Hematopoietic multipotent progenitor cell treated with erythropoietin and hydrocortisone succinate and interleukin-3 and kit ligand, for 4 days (in vitro differentiated cells): ENCODE measurements at regions not wholly inside any gene's neighbourhood (a gene's known extent, or its start where the extent isn't known, plus 50 kb on each side); places are given as distances from the start of the nearest gene placed in this dataset.
A peak's percentile ranks its signal among the peaks of the same experiment; 100 is the strongest.

Experiments
- DNase-seq: peaks from one replicate; pipeline ENCODE4 v3.0.0-alpha.2; 2015

DNA sequence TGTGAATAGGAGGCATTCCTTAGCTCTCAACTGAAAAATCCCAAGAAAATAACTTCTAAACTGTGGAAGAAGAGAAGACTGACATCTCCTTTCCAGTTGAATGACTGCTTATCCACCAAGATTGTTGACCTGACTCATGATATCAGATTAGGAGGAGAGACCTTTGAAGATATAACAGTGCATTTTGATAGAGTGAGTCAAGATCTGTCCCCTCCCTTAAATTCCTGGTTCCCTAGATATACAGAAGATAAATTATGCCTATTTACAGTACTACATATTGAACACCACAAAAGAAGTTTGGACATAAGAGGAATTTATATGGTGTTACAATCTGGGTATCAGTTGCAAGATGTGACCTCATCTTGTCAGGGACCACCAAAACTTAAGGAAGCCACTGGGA is 285.3 kb upstream of the ZSWIM2 start:
- no peak for DNase-seq

DNA sequence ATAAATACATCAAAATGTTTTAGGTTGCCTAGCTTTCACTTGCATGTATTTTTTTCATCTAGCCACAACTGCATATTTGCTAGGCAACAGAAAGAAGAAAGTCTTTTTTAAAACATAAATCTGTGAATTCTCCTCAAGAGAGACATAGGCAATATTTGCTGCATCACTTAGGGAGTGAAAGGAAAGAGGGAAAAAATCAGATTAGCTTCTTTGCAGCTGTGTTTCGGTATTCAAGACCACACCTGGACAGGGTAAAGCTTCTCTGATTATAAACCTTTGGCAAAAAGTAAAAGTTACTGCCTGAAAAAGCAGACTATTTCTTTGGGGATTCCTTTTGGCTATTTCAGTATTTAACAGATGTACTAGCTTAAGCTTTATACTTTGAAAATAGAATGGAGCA is 280.9 kb upstream of the ZSWIM2 start:
- no peak for DNase-seq

DNA sequence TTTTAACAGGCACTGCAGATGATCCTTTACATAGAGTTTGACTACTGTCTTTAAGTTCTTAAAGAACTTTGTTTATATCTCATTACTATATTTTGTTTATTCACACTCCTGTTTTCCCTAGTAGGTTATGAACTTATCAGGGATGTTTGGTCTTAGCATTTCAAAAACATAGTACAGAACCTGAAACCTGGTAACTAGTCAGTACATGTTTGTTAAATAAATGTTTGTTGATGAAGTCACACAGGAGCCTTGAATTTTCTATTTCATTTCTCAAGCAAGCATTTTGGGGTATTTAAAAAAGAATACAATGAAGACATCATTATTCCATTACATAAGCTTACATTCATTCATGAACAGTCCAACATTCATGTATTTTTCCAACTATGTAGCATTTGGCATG is 280.3 kb upstream of the ZSWIM2 start:
- DNase-seq, result no peak

DNA sequence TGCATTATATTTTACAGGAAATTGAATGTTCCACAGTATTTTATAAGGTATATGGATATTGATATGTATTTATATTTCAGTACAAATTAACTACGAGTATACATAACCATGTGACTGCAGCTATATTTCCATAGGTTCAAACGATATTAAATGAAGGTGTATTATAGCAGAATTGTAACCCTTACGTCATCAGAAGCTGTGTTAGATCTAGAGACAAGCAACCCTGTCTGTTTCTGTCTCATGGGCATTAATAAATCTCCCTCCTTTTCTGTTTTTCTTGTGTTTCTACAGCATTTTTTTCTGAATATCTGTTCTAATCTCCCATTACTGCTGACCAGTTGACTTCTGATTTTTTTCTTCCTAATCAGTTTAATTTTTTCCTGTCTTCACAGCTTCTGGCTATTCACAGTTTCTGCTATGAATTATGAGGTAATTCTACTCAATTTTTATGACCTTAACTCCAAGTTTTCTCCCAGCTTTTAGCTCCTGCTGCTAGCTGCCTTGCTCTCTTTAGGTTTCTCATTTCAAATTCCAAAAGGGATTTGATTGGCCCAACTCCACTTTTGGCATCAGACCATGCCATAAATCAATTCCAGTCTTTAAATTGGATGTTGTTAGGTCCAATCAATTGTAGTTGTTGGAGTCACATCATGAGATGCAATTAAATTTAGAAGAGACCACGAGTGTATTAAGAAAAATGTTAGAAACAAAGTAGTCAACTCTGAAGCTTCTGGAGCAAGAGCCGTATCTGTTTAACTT is 277.5 kb upstream of the ZSWIM2 start:
- no peak for DNase-seq

DNA sequence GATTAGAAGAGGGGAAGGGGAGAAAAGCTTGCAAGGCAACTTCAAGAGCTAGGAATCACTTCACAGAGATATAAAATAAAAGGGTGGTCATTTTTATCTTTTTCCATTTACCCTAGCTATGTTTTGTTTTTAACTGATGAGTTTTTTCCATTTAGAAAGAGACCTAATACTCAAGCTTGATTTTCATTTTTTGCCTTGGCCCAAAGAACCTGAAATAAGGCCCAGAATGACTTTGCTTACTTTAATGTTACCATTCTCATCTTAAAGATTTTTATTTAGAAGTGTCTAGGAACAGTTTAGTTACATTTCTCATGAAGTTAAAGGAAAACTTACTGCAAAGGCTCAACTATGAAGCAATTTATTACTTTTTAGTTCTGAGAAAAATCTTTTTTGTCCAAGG is 276.3 kb upstream of the ZSWIM2 start:
- DNase-seq, result no peak

- no peak for DNase-seq
Measured at GRCh38 chr2:187124529-187124928, 275.6 kb upstream of the ZSWIM2 start.

GRCh38 chr2:187118331-187119099 is 269.5 kb upstream of the ZSWIM2 start:
- no peak for DNase-seq

DNA sequence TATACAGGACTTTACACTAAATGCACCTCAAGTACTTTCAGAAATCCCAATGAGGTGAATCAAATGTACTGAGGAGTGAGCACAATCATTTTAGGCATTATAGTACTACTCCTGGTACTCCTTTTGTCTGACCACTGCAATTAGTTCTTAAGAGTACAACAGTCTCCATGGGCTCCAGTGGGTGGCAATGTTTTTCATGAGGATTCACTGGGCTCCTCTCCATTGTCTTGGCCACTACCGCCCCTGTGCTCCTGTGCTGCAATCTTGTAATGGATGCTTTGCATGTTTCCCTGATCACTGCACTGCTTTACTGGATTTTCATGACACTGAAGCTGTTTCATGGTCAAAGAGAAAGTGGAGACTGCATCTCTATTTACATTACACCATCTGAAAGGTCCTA is 268.5 kb upstream of the ZSWIM2 start:
- peak; percentile 5 for DNase-seq

DNA sequence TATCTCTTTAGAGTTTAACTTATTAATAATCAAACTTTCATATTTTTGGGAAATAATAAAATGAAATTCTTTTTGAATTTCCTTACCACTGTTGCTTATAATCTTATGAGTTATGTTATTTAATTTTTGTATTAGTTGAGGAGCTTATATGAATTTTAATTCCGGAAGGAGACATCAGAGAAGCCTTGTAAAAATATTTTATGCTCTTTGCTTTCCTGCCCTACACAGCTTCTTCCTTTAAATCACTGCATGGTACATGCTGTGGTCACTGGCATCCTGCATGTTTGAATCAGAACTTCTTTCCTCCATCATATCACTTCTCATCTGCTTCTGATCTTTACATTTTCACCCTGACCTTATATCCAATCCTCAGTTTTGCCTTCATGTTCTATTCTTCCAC is 266.7 kb upstream of the ZSWIM2 start:
- no peak for DNase-seq

DNA sequence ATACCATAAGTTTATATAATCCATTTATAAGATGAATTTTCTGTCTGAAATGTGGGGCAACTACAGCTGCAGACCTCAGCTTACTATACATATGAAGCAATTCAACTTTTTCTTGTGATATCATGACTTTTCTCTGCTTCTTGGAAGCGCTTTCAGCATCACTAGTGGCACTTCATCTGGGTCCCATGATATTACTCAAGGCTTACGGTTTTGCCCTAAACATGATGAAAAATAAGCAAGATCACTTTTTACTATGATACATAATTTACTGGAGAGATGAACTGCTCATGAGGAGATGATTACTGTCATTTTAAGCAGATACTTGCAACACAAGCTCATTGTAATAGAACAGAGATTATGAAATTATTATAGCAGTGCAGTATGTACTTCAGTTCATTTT is 258.0 kb upstream of the ZSWIM2 start:
- no peak for DNase-seq

DNA sequence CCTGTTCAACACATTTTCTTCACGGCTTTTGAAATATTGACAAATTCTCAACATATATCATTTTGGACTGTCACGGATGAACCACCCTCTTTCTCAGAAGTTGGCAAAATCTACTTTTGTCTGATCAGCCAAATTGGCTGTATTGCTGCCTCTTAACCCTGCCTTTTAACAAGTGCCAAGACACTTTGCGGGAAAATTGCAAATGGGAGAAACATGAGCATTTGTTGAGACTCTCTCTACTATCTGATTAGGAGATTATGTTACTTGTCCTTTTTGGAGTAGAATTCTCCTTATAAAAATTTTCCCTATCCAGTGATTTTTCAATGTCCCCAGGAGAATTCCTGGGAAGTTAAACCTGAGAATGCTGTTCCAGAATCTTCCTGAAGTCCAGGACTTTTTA is 256.2 kb upstream of the ZSWIM2 start:
- DNase-seq, result no peak

- no peak for DNase-seq
Measured at GRCh38 chr2:187102381-187102780, 253.4 kb upstream of the ZSWIM2 start.

DNA sequence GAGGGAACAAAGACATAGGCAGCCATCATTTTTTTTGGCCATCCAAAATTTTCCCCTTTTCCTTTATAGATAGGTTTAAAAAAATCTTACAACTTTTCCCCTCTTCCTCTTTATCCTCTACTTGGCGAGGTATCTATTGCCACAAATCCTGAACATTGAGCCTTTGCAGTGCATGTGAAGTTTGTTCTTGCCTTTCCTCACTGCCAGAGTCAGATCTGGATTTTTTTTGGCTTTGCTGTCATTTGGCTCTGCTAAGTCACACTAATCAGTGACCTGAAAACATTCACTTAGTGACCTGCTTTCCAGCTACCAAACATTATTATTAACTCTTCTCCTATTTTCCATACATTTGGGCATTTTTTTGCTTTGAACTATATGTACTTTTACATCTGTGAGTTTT is 249.2 kb upstream of the ZSWIM2 start:
- no peak for DNase-seq

- no peak for DNase-seq
Measured at GRCh38 chr2:187093771-187094412, 244.9 kb upstream of the ZSWIM2 start.

GRCh38 chr2:187091664-187092063 is 242.7 kb upstream of the ZSWIM2 start:
- no peak for DNase-seq

- peak; percentile 6 for DNase-seq
Measured at GRCh38 chr2:187084524-187084923, 235.6 kb upstream of the ZSWIM2 start.

DNA sequence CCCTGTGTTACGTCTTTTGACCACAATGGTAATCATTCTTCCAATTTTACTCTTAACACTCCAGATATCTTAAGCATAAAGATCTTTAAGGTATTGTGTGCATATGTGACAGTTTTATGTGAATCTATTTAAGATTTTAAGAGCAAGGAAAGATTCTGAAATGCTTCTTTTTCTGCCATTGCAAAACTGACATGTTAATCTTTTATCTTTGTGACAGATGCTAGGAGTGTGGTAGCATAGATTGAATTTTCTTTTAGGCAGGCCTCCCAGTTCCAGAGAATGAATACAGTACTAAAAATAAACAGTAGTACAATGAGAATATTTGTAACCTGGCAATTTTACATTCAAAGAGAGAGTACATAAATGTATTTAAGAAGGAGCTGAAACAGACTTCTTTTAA is 232.5 kb upstream of the ZSWIM2 start:
- DNase-seq, result no peak

- DNase-seq, result no peak
Measured at GRCh38 chr2:187079901-187080300, 230.9 kb upstream of the ZSWIM2 start.

GRCh38 chr2:187078297-187078696 is 229.3 kb upstream of the ZSWIM2 start:
- no peak for DNase-seq

- DNase-seq, result no peak
Measured at GRCh38 chr2:187075671-187076070, 226.7 kb upstream of the ZSWIM2 start.

DNA sequence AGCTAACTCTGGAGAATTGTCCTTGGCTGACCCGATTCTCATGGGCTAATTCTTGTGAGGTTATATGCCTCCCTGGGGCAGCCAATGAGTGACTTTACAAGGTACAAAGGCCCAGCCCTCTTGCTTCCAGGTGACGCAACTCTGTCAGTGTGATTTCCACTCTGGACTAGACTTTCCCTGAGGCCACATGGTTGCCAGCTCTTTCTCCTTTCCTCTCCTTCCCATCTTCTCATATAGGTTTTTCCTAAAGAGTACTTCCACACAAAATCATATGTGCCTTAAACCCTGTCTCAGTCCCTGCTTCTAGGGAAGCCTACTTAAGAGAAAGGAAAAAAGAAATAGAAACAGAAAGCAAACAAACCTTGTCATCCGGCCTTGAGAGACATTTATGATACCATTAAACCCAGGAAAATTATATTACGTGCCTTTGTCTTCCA is 226.2 kb upstream of the ZSWIM2 start:
- DNase-seq, result no peak

- DNase-seq, result no peak
Measured at GRCh38 chr2:187058198-187058597, 209.2 kb upstream of the ZSWIM2 start.

- DNase-seq, result peak; percentile 8
Measured at GRCh38 chr2:187057466-187057865, 208.5 kb upstream of the ZSWIM2 start.
